IMR-90 (cell line): ENCODE measurements at regions not wholly inside any gene's neighbourhood (a gene's known extent, or its start where the extent isn't known, plus 50 kb on each side); places are given as distances from the start of the nearest gene placed in this dataset.

Experiments used
- CEBPB ChIP-seq: IDR thresholded peaks from 2 replicates; pipeline ENCODE4 v1.6.1; 2012; ENCODE audit warnings: low read depth, low read length, improper control_type of control experiment
- CTCF ChIP-seq: conservative IDR thresholded peaks from 2 replicates; pipeline ENCODE4 v1.5.1; 2012; ENCODE audit warnings: mild to moderate bottlenecking, low read depth, low read length, improper control_type of control experiment
- MAFK ChIP-seq: IDR thresholded peaks from 2 replicates; pipeline ENCODE4 v1.6.1; 2012; ENCODE audit warnings: low read depth, low read length, improper control_type of control experiment
- POLR2A ChIP-seq: IDR thresholded peaks from 2 replicates; pipeline ENCODE4 v1.6.1; 2012; ENCODE audit warnings: mild to moderate bottlenecking, low read depth, low read length
- RCOR1 ChIP-seq: IDR thresholded peaks from 2 replicates; pipeline ENCODE4 v1.6.1; 2012; ENCODE audit warnings: mild to moderate bottlenecking, low read length, improper control_type of control experiment; ENCODE audit not compliant: insufficient replicate concordance
- SMC3 ChIP-seq: fragments of 150-350 bp; IDR thresholded peaks from 2 replicates; pipeline ENCODE4 v1.6.1; 2016; ENCODE audit warnings: low read depth, mild to moderate bottlenecking, antibody characterized with exemption, low read length, moderate library complexity

GRCh38 chr13:106680796-106681472, 113.0 kb upstream of the ARGLU1 start:
- no peak for TF ChIP-seq CEBPB
- TF ChIP-seq POLR2A: no peak
- TF ChIP-seq CTCF: no peak
- TF ChIP-seq MAFK: no peak
- no peak for TF ChIP-seq RCOR1
- no peak for TF ChIP-seq SMC3
